OCI-LY7 (cell line): ENCODE measurements at regions not wholly inside any gene's neighbourhood (a gene's known extent, or its start where the extent isn't known, plus 50 kb on each side); places are given as distances from the start of the nearest gene placed in this dataset.

ENCODE experiments used
- BruUV-seq: library from RNA; stranded (reverse); fragments of 400-500 nt; replicated peaks from 2 replicates; lab custom pipeline; 2021; lab: Mats Ljungman, UMichigan
- CTCF ChIA-PET: fragments of 300-600 bp; sonication (Branson Sonifier 250); formaldehyde crosslinking; loops from one replicate; lab custom pipeline; 2022; ENCODE audit warnings: antibody characterized with exemption; ENCODE audit not compliant: unreplicated experiment; lab: Charles Lee
- POLR2A ChIA-PET: fragments of 300-600 bp; sonication (Branson Sonifier 250); formaldehyde crosslinking; loops from one replicate; lab custom pipeline; 2022; ENCODE audit warnings: antibody characterized with exemption; lab: Charles Lee
- DNase-seq: peaks from one replicate; pipeline ENCODE4 v3.0.0-alpha.2; 2015; ENCODE audit warnings: low spot score
- H2AFZ ChIP-seq: fragments of 200-600 bp; sonication (generic), shearing (Covaris generic); 2 replicates; pipeline ENCODE4 v1.6.1; 2014; ENCODE audit warnings: mild to moderate bottlenecking, antibody characterized with exemption, low read length, moderate library complexity
- H3K27ac ChIP-seq: fragments of 200-600 bp; sonication (generic); 2 replicates; pipeline ENCODE4 v1.5.1; 2014; ENCODE audit warnings: mixed run types, low read depth, mild to moderate bottlenecking, moderate library complexity, low read length, inconsistent platforms; ENCODE audit not compliant: poor library complexity, severe bottlenecking
- H3K36me3 ChIP-seq: fragments of 200-600 bp; sonication (generic); 2 replicates; pipeline ENCODE4 v1.6.1; 2014; ENCODE audit warnings: mild to moderate bottlenecking, antibody characterized with exemption, low read length, moderate library complexity, mixed read lengths; ENCODE audit not compliant: insufficient read depth
- H3K4me1 ChIP-seq: fragments of 200-600 bp; sonication (generic); 2 replicates; pipeline ENCODE4 v1.5.1; 2014; ENCODE audit warnings: mild to moderate bottlenecking, low read length; ENCODE audit not compliant: insufficient read depth, poor library complexity, severe bottlenecking
- H3K4me2 ChIP-seq: fragments of 200-600 bp; sonication (generic); 2 replicates; pipeline ENCODE4 v1.6.1; 2014; ENCODE audit warnings: mild to moderate bottlenecking, low read length
- H3K4me3 ChIP-seq: fragments of 200-600 bp; sonication (generic); 2 replicates; pipeline ENCODE4 v1.5.1; 2014; ENCODE audit warnings: mild to moderate bottlenecking, low read depth, low read length; ENCODE audit not compliant: poor library complexity, severe bottlenecking
- H3K79me2 ChIP-seq: fragments of 200-600 bp; sonication (generic); 2 replicates; pipeline ENCODE4 v1.6.1; 2016; ENCODE audit warnings: low read depth, mild to moderate bottlenecking, low read length, moderate library complexity, mixed read lengths; ENCODE audit not compliant: insufficient read depth
- H3K9me2 ChIP-seq: fragments of 200-600 bp; sonication (generic); 2 replicates; pipeline ENCODE4 v1.6.1; 2016; ENCODE audit warnings: mild to moderate bottlenecking, low read length, mixed read lengths; ENCODE audit not compliant: insufficient read depth
- H3K9me3 ChIP-seq: fragments of 200-600 bp; sonication (generic); 2 replicates; pipeline ENCODE4 v1.6.1; 2014; ENCODE audit warnings: mild to moderate bottlenecking, mixed run types, low read length, mixed read lengths
- H4K20me1 ChIP-seq: fragments of 200-600 bp; sonication (generic); 2 replicates; pipeline ENCODE4 v1.6.1; 2014; ENCODE audit warnings: mild to moderate bottlenecking, antibody characterized with exemption, low read length, moderate library complexity, mixed read lengths; ENCODE audit not compliant: insufficient read depth
- EZH2phosphoT487 ChIP-seq: fragments of 200-600 bp; sonication (generic); IDR thresholded peaks from 2 replicates; pipeline ENCODE4 v1.6.1; 2018; ENCODE audit warnings: low read depth, borderline replicate concordance, mild to moderate bottlenecking, mixed run types, antibody characterized with exemption, low read length, moderate library complexity, mixed read lengths
- intact Hi-C: fragments of 100-400 bp; cut with micrococcal nuclease; formaldehyde crosslinking; loops from one replicate; pipeline ENCODE4 v1.10.0; 2022; ENCODE audit not compliant: unreplicated experiment
- TF ChIP-seq, protein P1 (sequence below): fragments of 200-600 bp; sonication (generic); conservative IDR thresholded peaks from 2 replicates; pipeline ENCODE4 v1.5.1; 2014; ENCODE audit warnings: mild to moderate bottlenecking, antibody characterized with exemption, low read length, moderate library complexity, mixed read lengths

DNA sequence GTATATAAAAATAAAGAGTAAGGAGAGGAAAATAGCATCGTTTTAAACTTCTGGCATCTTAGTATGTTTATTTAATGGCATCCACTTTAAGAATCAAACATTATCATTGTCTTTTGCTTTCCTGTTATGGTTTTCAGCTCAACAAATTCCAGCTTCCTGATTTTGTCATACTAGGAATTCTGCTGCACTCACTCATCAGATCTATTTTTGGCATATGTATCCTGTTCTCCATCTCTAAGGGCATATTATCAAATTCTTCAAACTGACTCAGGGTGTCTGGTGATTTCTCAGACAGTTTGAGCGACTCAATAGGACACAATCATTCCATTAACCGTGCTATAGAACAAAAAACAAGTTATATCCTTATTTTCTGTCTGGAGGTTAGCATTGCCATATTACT lies 248.5 kb upstream of the DIAPH2 start:
- TF ChIP-seq EZH2phosphoT487: no peak
- TF ChIP-seq, protein P1, sequence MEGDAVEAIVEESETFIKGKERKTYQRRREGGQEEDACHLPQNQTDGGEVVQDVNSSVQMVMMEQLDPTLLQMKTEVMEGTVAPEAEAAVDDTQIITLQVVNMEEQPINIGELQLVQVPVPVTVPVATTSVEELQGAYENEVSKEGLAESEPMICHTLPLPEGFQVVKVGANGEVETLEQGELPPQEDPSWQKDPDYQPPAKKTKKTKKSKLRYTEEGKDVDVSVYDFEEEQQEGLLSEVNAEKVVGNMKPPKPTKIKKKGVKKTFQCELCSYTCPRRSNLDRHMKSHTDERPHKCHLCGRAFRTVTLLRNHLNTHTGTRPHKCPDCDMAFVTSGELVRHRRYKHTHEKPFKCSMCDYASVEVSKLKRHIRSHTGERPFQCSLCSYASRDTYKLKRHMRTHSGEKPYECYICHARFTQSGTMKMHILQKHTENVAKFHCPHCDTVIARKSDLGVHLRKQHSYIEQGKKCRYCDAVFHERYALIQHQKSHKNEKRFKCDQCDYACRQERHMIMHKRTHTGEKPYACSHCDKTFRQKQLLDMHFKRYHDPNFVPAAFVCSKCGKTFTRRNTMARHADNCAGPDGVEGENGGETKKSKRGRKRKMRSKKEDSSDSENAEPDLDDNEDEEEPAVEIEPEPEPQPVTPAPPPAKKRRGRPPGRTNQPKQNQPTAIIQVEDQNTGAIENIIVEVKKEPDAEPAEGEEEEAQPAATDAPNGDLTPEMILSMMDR: no peak
- no peaks in the 10 kb centered on the region for H3K9me3 ChIP-seq
- no peak overlapping the region for H3K4me2 ChIP-seq
- H3K27ac ChIP-seq: no peak overlapping the region
- H3K36me3 ChIP-seq: no peaks in the 10 kb centered on the region
- H3K4me3 ChIP-seq: no peak overlapping the region
- POLR2A ChIA-PET: no interaction called here
- no peaks in the 10 kb centered on the region for H4K20me1 ChIP-seq
- no peak for DNase-seq
- intact Hi-C loops: no loop called here
- no peaks in the 10 kb centered on the region for H3K79me2 ChIP-seq
- CTCF ChIA-PET: no interaction called here
- H3K9me2 ChIP-seq: no peaks in the 10 kb centered on the region
- H2AFZ ChIP-seq: no peak overlapping the region
- no TSS peak for BruUV-seq
- H3K4me1 ChIP-seq: no peaks in the 10 kb centered on the region

DNA sequence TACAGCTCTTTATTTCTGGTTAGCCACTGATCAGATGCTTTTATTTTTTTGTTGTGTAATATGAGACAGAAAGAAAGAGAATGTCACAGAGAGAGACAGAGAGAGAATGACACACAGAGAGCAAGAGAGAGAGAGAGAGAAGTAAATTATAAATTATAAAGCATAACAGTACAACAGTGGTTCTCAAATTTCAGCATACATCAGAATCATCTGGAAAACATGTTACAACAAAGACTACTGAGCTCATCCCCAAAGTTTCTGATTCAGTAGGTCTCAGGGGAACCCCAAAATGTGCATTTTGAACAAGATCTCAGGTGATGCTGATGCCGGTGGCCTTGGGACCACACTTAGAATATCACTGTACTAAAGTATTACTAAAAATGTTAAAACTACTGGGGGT lies 245.8 kb upstream of the DIAPH2 start:
- Histone ChIP-seq H3K4me3 (no peak overlapping the region), H3K79me2 (no peaks in the 10 kb centered on the region), H3K27ac (no peak overlapping the region), H3K4me1 (no peaks in the 10 kb centered on the region), H2AFZ (no peak overlapping the region), H3K9me2 (no peaks in the 10 kb centered on the region), H3K4me2 (no peak overlapping the region), H3K9me3 (no peaks in the 10 kb centered on the region), H3K36me3 (no peaks in the 10 kb centered on the region), H4K20me1 (no peaks in the 10 kb centered on the region)
- DNase-seq: no peak
- intact Hi-C loops: no loop called here
- CTCF ChIA-PET: no interaction called here
- POLR2A ChIA-PET: no interaction called here
- no TSS peak for BruUV-seq
- TF ChIP-seq, protein P1: no peak
- no peak for TF ChIP-seq EZH2phosphoT487

DNA sequence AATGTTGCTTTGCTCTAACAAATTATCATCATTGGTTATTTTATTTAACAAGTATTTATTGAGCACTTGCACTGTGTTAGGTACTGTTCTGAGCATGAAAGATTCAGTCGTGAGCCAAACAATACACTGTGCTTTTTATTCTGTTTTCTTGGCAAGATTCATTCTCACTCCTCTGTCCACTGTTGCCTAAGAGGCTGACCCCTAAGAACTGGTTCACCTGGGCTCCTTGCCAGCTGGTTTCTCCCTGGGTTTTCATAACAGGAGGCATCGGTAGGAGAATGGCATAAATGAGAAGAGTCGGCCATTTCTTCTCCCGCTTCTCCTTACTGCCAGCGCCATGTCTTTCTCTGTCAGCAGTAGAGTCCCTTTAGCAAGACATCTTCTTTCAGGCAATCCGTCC lies 243.7 kb upstream of the DIAPH2 start:
- H2AFZ ChIP-seq: no peak overlapping the region
- no peaks in the 10 kb centered on the region for H4K20me1 ChIP-seq
- TF ChIP-seq, protein P1: no peak
- no peaks in the 10 kb centered on the region for H3K9me2 ChIP-seq
- H3K36me3 ChIP-seq: no peaks in the 10 kb centered on the region
- H3K4me1 ChIP-seq: no peaks in the 10 kb centered on the region
- intact Hi-C loops: no loop called here
- H3K79me2 ChIP-seq: no peaks in the 10 kb centered on the region
- no TSS peak for BruUV-seq
- H3K4me2 ChIP-seq: no peak overlapping the region
- no peak overlapping the region for H3K4me3 ChIP-seq
- H3K9me3 ChIP-seq: no peaks in the 10 kb centered on the region
- no peak overlapping the region for H3K27ac ChIP-seq
- ChIA-PET CTCF (no interaction called here), POLR2A (no interaction called here)
- DNase-seq: no peak
